ENCODE measurements at regions not wholly inside any gene's neighbourhood (a gene's known extent, or its start where the extent isn't known, plus 50 kb on each side); places are given as distances from the start of the nearest gene placed in this dataset.

DNA sequence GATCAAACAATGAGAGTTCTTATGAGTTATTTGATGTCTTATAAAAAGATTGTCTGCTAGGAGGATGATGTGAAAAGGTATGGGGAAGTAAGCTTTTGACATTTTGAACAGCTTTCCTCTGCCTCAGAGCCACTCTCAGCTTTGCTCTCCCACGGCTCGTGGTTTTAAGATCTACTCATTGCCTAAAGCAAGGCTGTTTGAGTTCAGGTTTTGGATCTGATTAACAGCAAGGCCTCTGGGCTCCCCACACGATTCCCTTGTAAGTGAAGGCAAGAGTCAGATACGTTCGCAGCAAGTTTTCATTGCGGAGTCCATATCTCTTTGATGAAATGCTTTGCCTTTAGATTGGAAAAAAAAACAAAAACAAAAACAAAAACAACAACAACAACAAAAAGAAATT, 515.0 kb upstream of the SALL1 start:
- no peak for DNase-seq
- no peaks in the 10 kb centered on the region for H4K20me1 ChIP-seq (ENCODE audit: insufficient read depth, low read depth, low read length)

DNA sequence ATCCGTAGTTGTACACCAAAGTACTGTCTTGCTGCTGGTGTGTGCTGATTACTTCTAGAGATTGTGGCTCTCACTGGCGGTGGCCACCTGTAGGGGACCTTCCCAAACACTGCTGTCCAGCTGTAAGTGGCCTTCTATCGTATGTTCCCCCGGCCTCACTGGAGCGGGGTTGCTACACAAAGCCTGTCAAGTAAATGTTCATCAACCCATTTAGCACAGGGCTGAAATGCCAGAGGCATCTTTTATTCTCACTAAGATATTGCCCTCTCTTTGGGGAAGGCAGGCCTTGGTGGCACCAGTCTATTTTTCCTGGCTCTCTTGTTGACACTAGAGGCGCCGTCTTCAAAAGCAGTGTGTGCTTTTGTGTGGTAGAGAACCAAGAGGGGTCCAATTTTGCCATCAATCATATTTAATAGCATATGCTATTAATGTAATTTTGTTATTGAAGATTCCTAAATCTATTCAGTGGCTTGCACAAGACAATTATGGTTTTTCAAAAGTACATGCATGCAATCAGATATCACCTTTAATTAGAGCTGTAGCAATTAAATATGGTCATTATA, 514.4 kb upstream of the SALL1 start:
- DNase-seq = no peak
- Histone ChIP-seq H3K4me1 (ENCODE audit: low read length) (no peaks in the 10 kb centered on the region), H3K79me2 (ENCODE audit: low read length) (no peaks in the 10 kb centered on the region), H3K36me3 (ENCODE audit: insufficient read depth, low read length) (no peaks in the 10 kb centered on the region), H3K27me3 (ENCODE audit: low read length) (no peaks in the 10 kb centered on the region), H3K9me2 (replicated peaks; ENCODE audit: insufficient read depth, low read length) (no peaks in the 10 kb centered on the region), H3K4me2 (ENCODE audit: low read depth, low read length, poor library complexity, severe bottlenecking) (no peak overlapping the region), H3K27ac (ENCODE audit: low read length) (no peak overlapping the region), H3K9ac (ENCODE audit: low read length) (no peak overlapping the region), H4K20me1 (ENCODE audit: insufficient read depth, low read depth, low read length) (no peaks in the 10 kb centered on the region), H3K9me3 (ENCODE audit: low read length) (no peaks in the 10 kb centered on the region), H3K4me3 (ENCODE audit: low read length) (no peak overlapping the region), H2AFZ (ENCODE audit: low read length) (no peak overlapping the region)

More for the DNA sequence above, 515.0 kb upstream of the SALL1 start:
- H3K27ac ChIP-seq (ENCODE audit: low read length) = no peak overlapping the region
- H2AFZ ChIP-seq (ENCODE audit: low read length) = no peak overlapping the region
- H3K79me2 ChIP-seq (ENCODE audit: low read length) = no peaks in the 10 kb centered on the region
- no peaks in the 10 kb centered on the region for H3K27me3 ChIP-seq (ENCODE audit: low read length)
- H3K9ac ChIP-seq (ENCODE audit: low read length) = no peak overlapping the region
- no peaks in the 10 kb centered on the region for H3K36me3 ChIP-seq (ENCODE audit: insufficient read depth, low read length)
- H3K4me2 ChIP-seq (ENCODE audit: low read depth, low read length, poor library complexity, severe bottlenecking) = no peak overlapping the region
- H3K4me3 ChIP-seq (ENCODE audit: low read length) = no peak overlapping the region
- H3K9me3 ChIP-seq (ENCODE audit: low read length) = no peaks in the 10 kb centered on the region
- no peaks in the 10 kb centered on the region for H3K9me2 ChIP-seq (replicated peaks; ENCODE audit: insufficient read depth, low read length)
- H3K4me1 ChIP-seq (ENCODE audit: low read length) = no peaks in the 10 kb centered on the region

DNA sequence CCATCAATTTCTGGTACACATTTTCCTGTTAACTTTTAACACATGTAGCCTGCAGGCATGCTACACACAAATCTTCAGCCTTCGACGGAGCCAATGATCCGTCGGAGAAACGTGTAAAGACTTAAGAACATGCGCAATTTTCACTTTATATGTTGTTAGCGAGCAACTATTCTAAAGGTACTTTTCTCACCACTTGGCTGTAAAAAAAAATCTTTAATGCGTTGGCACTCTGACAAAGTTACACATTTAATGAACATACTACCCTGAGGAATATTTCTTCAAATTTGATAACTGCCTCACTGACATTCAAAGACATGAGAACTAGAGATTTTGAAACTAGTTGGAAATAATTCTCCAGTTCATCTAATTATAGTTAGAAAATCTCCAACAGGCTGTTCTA, 507.5 kb upstream of the SALL1 start:
- H4K20me1 ChIP-seq (ENCODE audit: insufficient read depth, low read depth, low read length) = no peaks in the 10 kb centered on the region
- H3K4me1 ChIP-seq (ENCODE audit: low read length) = no peaks in the 10 kb centered on the region
- no peak overlapping the region for H3K4me3 ChIP-seq (ENCODE audit: low read length)
- no peak overlapping the region for H3K27ac ChIP-seq (ENCODE audit: low read length)
- no peaks in the 10 kb centered on the region for H3K27me3 ChIP-seq (ENCODE audit: low read length)
- no peak for DNase-seq
- no peaks in the 10 kb centered on the region for H3K36me3 ChIP-seq (ENCODE audit: insufficient read depth, low read length)
- H3K9ac ChIP-seq (ENCODE audit: low read length) = no peak overlapping the region
- no peaks in the 10 kb centered on the region for H3K79me2 ChIP-seq (ENCODE audit: low read length)
- no peaks in the 10 kb centered on the region for H3K9me2 ChIP-seq (replicated peaks; ENCODE audit: insufficient read depth, low read length)
- no peaks in the 10 kb centered on the region for H3K9me3 ChIP-seq (ENCODE audit: low read length)
- no peak overlapping the region for H3K4me2 ChIP-seq (ENCODE audit: low read depth, low read length, poor library complexity, severe bottlenecking)
- no peak overlapping the region for H2AFZ ChIP-seq (ENCODE audit: low read length)

DNA sequence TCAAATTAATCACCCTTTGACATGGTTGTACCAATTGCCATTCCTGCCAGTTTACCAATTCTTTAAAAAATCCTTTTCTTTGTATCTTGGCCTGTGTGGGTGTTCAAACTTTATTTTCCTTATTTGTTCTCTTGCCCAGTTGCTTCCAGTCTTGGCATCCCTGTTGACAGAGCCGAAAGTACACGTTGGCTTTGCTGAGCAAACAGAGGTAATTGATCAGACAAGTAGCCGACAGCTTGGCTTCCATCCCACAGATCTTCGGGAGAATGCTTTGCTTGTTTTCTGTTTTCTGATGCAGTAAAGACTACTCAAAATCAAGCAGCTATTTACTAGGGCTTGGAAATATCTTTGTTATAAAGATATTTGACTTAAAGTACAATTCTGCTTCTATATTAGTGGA, 506.8 kb upstream of the SALL1 start:
- no peak for DNase-seq
- Histone ChIP-seq H3K9me2 (replicated peaks; ENCODE audit: insufficient read depth, low read length) (no peaks in the 10 kb centered on the region), H3K9me3 (ENCODE audit: low read length) (no peaks in the 10 kb centered on the region), H3K27me3 (ENCODE audit: low read length) (no peaks in the 10 kb centered on the region), H3K4me3 (ENCODE audit: low read length) (no peak overlapping the region), H3K79me2 (ENCODE audit: low read length) (no peaks in the 10 kb centered on the region), H3K4me2 (ENCODE audit: low read depth, low read length, poor library complexity, severe bottlenecking) (no peak overlapping the region), H3K27ac (ENCODE audit: low read length) (no peak overlapping the region), H2AFZ (ENCODE audit: low read length) (no peak overlapping the region), H3K36me3 (ENCODE audit: insufficient read depth, low read length) (no peaks in the 10 kb centered on the region), H4K20me1 (ENCODE audit: insufficient read depth, low read depth, low read length) (no peaks in the 10 kb centered on the region), H3K4me1 (ENCODE audit: low read length) (no peaks in the 10 kb centered on the region), H3K9ac (ENCODE audit: low read length) (no peak overlapping the region)

DNA sequence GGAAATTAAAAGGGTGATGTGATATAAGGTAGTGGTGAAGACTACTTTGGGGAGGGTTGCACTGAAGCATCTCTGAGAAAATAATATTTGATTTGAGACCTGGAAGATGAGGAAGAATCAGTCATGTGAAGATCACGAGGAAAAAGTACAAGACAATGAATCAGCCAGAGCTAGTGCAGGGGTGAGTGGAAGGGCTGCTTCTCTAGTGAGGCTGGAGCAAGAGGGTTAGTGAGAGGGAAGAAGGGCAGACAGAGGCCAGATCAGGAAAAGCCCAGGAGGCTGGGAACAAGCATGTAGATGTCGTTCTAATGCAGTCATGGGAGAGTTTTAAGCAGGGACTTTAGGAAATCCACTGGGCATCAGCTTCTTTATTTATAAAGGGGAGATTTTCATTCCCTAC, 504.2 kb upstream of the SALL1 start:
- H3K9me2 ChIP-seq (replicated peaks; ENCODE audit: insufficient read depth, low read length) = no peaks in the 10 kb centered on the region
- no peak overlapping the region for H2AFZ ChIP-seq (ENCODE audit: low read length)
- H3K4me3 ChIP-seq (ENCODE audit: low read length) = no peak overlapping the region
- H3K27ac ChIP-seq (ENCODE audit: low read length) = no peak overlapping the region
- no peaks in the 10 kb centered on the region for H3K27me3 ChIP-seq (ENCODE audit: low read length)
- no peaks in the 10 kb centered on the region for H3K9me3 ChIP-seq (ENCODE audit: low read length)
- H3K4me2 ChIP-seq (ENCODE audit: low read depth, low read length, poor library complexity, severe bottlenecking) = no peak overlapping the region
- no peak for DNase-seq
- no peaks in the 10 kb centered on the region for H3K4me1 ChIP-seq (ENCODE audit: low read length)
- H3K9ac ChIP-seq (ENCODE audit: low read length) = no peak overlapping the region
- H3K36me3 ChIP-seq (ENCODE audit: insufficient read depth, low read length) = no peaks in the 10 kb centered on the region
- no peaks in the 10 kb centered on the region for H3K79me2 ChIP-seq (ENCODE audit: low read length)
- no peaks in the 10 kb centered on the region for H4K20me1 ChIP-seq (ENCODE audit: insufficient read depth, low read depth, low read length)

DNA sequence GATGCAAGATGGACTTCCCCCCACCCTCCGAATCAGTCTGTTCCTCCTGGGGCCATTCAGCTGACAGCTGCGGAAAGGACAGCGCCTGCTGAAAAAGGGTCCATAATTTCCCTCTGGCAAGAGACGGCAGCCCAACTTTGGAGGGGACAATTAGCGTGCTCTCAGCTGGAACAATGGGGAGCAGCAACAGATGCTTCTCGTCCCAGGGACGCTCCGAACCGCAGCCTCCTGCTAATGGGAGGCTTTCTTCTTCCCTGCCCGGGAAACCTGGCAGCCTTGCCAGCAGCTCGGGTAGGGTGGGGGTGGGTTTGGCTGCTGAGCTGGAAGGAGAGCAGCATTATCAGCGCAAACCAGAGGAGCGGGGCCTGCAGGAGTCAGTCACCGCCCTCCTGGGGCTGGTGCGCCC, 500.0 kb upstream of the SALL1 start:
- no peaks in the 10 kb centered on the region for H4K20me1 ChIP-seq (ENCODE audit: insufficient read depth, low read depth, low read length)
- no peak for DNase-seq

DNA sequence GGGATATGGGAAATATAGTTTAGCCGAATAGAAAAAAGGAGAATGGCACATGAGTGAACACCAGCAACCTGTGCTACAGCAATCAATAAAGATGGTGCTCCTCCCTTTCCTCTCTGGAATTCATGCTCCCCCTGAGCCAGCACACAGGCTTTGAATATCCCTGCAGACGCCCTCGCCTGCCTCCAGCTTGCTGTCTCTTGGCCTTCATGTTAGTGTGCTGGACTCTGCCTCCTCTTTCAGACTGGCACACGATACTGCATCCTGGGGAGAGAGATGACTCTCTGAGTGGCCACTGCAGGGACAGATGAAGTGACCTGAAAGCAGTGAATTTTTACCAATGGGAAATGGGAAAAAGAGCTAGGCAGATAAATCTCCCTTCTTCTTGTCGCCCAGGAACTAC, 498.6 kb upstream of the SALL1 start:
- Histone ChIP-seq H3K36me3 (ENCODE audit: insufficient read depth, low read length) (no peaks in the 10 kb centered on the region), H3K9me2 (replicated peaks; ENCODE audit: insufficient read depth, low read length) (no peaks in the 10 kb centered on the region), H4K20me1 (ENCODE audit: insufficient read depth, low read depth, low read length) (no peaks in the 10 kb centered on the region), H3K9me3 (ENCODE audit: low read length) (no peaks in the 10 kb centered on the region), H3K4me3 (ENCODE audit: low read length) (no peak overlapping the region), H2AFZ (ENCODE audit: low read length) (no peak overlapping the region), H3K9ac (ENCODE audit: low read length) (no peak overlapping the region), H3K4me1 (ENCODE audit: low read length) (no peaks in the 10 kb centered on the region), H3K27me3 (ENCODE audit: low read length) (no peaks in the 10 kb centered on the region), H3K79me2 (ENCODE audit: low read length) (no peaks in the 10 kb centered on the region), H3K4me2 (ENCODE audit: low read depth, low read length, poor library complexity, severe bottlenecking) (no peak overlapping the region), H3K27ac (ENCODE audit: low read length) (no peak overlapping the region)
- no peak for DNase-seq

More for the DNA sequence above, 500.0 kb upstream of the SALL1 start:
- Histone ChIP-seq H3K9me2 (replicated peaks; ENCODE audit: insufficient read depth, low read length) (no peaks in the 10 kb centered on the region), H3K9ac (ENCODE audit: low read length) (no peak overlapping the region), H3K27ac (ENCODE audit: low read length) (no peak overlapping the region), H3K9me3 (ENCODE audit: low read length) (no peaks in the 10 kb centered on the region), H2AFZ (ENCODE audit: low read length) (no peak overlapping the region), H3K27me3 (ENCODE audit: low read length) (no peaks in the 10 kb centered on the region), H3K4me3 (ENCODE audit: low read length) (no peak overlapping the region), H3K4me2 (ENCODE audit: low read depth, low read length, poor library complexity, severe bottlenecking) (no peak overlapping the region), H3K4me1 (ENCODE audit: low read length) (no peaks in the 10 kb centered on the region), H3K36me3 (ENCODE audit: insufficient read depth, low read length) (no peaks in the 10 kb centered on the region), H3K79me2 (ENCODE audit: low read length) (no peaks in the 10 kb centered on the region)

DNA sequence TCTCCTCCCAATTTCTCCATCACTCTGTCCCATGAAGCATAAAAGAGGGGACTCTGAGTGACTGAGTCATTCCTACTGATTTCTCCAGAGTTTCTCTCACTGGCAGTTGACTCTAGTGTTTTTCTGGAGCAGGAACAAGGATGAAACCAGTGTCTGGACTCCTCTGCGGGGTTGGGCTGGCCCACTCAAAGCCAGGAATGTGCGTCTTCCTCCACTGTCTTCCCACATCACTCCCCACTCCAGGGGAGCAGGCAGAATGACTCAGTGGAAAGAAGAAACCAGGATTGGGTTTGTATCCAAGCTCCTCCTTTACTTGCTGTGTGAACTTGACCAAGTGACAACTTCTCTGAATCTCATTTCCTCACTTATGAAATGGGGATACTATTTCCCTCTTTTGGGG, 497.5 kb upstream of the SALL1 start:
- Histone ChIP-seq H3K9me3 (ENCODE audit: low read length) (no peaks in the 10 kb centered on the region), H4K20me1 (ENCODE audit: insufficient read depth, low read depth, low read length) (no peaks in the 10 kb centered on the region), H3K4me2 (ENCODE audit: low read depth, low read length, poor library complexity, severe bottlenecking) (no peak overlapping the region), H2AFZ (ENCODE audit: low read length) (no peak overlapping the region), H3K9ac (ENCODE audit: low read length) (no peak overlapping the region), H3K36me3 (ENCODE audit: insufficient read depth, low read length) (no peaks in the 10 kb centered on the region), H3K9me2 (replicated peaks; ENCODE audit: insufficient read depth, low read length) (no peaks in the 10 kb centered on the region), H3K79me2 (ENCODE audit: low read length) (no peaks in the 10 kb centered on the region), H3K27ac (ENCODE audit: low read length) (no peak overlapping the region), H3K27me3 (ENCODE audit: low read length) (no peaks in the 10 kb centered on the region), H3K4me3 (ENCODE audit: low read length) (no peak overlapping the region), H3K4me1 (ENCODE audit: low read length) (no peaks in the 10 kb centered on the region)
- DNase-seq = no peak

Measured in Karpas-422 (cell line).